Nephron (organoid): ENCODE measurements at regions not wholly inside any gene's neighbourhood (a gene's known extent, or its start where the extent isn't known, plus 50 kb on each side); places are given as distances from the start of the nearest gene placed in this dataset.

Source experiments
- H3K27ac Mint-ChIP-seq, 3 experiments: 2 replicates each; pipeline ENCODE4 v1.8.0; 2020; ENCODE audit warnings: mixed read lengths in 3 of 3, mild to moderate bottlenecking in 2 of 3, moderate library complexity in 1 of 3
- H3K27me3 Mint-ChIP-seq: 2 replicates; pipeline ENCODE4 v1.8.0; 2021; ENCODE audit warnings: low read depth, mild to moderate bottlenecking, moderate library complexity, mixed read lengths
- H3K36me3 Mint-ChIP-seq: 2 replicates; pipeline ENCODE4 v1.8.0; 2020; ENCODE audit warnings: low read depth, mixed read lengths
- H3K4me1 Mint-ChIP-seq: 2 replicates; pipeline ENCODE4 v1.8.0; 2020; ENCODE audit warnings: mixed read lengths
- H3K4me3 Mint-ChIP-seq, 3 experiments: 2 replicates each; pipeline ENCODE4 v1.8.0; 2020; ENCODE audit warnings: mild to moderate bottlenecking in 3 of 3, mixed read lengths in 3 of 3, moderate library complexity in 2 of 3
- H3K9me3 Mint-ChIP-seq: 2 replicates; pipeline ENCODE4 v1.8.0; 2020; ENCODE audit warnings: mixed read lengths
- TF ChIP-seq, protein P1 (sequence below), 3 experiments: fragments of 200-600 bp; sonication (generic); IDR thresholded peaks; one replicate each; pipeline ENCODE4 v1.5.0; 2021; ENCODE audit warnings: antibody characterized with exemption in 3 of 3; ENCODE audit not compliant: unreplicated experiment in 3 of 3

DNA sequence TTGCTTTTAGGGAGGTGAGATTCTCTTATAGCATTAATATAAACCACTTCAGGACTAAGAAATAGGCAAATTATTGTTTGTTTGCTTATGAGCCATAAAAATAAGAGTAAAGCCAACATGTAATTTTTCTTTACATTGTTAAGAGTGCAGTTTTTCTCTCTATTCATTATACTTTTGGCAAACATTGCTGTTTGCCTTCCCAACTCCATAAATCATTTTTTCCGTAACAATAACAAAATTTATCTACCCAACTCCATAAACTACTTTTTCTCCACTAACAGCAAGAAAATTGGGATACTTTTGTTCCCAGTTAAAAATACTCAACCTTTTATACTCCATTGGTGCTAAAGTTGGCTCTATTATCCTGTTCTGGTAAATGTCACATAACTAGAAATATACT lies 229.7 kb upstream of the GPRIN3 start:
- H3K27ac Mint-ChIP-seq: peak overlapping the region in 2 of 3 experiments; percentile 20 to 22
- H3K4me3 Mint-ChIP-seq: no peak overlapping the region
- H3K4me1 Mint-ChIP-seq: peaks cover 31% of the 10 kb centered on the region
- H3K27me3 Mint-ChIP-seq: no peaks in the 10 kb centered on the region
- TF ChIP-seq, protein P1, sequence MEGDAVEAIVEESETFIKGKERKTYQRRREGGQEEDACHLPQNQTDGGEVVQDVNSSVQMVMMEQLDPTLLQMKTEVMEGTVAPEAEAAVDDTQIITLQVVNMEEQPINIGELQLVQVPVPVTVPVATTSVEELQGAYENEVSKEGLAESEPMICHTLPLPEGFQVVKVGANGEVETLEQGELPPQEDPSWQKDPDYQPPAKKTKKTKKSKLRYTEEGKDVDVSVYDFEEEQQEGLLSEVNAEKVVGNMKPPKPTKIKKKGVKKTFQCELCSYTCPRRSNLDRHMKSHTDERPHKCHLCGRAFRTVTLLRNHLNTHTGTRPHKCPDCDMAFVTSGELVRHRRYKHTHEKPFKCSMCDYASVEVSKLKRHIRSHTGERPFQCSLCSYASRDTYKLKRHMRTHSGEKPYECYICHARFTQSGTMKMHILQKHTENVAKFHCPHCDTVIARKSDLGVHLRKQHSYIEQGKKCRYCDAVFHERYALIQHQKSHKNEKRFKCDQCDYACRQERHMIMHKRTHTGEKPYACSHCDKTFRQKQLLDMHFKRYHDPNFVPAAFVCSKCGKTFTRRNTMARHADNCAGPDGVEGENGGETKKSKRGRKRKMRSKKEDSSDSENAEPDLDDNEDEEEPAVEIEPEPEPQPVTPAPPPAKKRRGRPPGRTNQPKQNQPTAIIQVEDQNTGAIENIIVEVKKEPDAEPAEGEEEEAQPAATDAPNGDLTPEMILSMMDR (IDR thresholded peaks at IDR 0.05; ENCODE audit: unreplicated experiment in 3 of 3): no peak
- H3K36me3 Mint-ChIP-seq: no peaks in the 10 kb centered on the region
- peaks cover 9% of the 10 kb centered on the region for H3K9me3 Mint-ChIP-seq

DNA sequence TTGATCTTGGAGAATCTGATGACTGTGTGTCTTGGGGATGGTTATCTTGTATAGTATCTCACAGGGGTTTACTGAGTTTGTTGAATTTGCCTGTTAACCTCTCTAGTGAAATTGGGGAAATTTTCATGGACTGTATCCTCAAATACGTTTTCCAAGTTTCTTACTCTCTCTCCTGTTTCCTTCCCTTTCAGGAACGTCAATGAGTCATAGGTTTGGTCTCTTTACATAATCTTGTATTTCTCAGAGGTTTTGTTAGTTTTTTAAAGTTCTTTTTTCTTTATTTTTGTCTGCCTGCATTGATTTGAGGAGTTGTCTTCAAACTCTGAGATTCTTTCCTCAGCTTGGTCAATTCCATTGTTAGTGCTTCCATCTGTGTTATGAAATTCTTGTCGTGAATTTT lies 227.7 kb upstream of the GPRIN3 start:
- Mint-ChIP-seq H3K27me3 (no peaks in the 10 kb centered on the region), H3K36me3 (no peaks in the 10 kb centered on the region), H3K4me3 (no peak overlapping the region), H3K27ac (no peak overlapping the region), H3K4me1 (peaks cover 35% of the 10 kb centered on the region), H3K9me3 (peaks cover 6% of the 10 kb centered on the region)
- TF ChIP-seq, protein P1 (IDR thresholded peaks at IDR 0.05; ENCODE audit: unreplicated experiment in 3 of 3): no peak

GRCh38 chr4:89534356-89534755 lies 226.8 kb upstream of the GPRIN3 start:
- H3K4me1 Mint-ChIP-seq: peaks cover 31% of the 10 kb centered on the region
- TF ChIP-seq, protein P1 (IDR thresholded peaks at IDR 0.05; ENCODE audit: unreplicated experiment in 3 of 3): no peak

GRCh38 chr4:89531932-89532640 lies 224.5 kb upstream of the GPRIN3 start:
- Mint-ChIP-seq H3K9me3 (peaks cover 6% of the 10 kb centered on the region), H3K27me3 (peaks cover 4% of the 10 kb centered on the region), H3K4me1 (peaks cover 11% of the 10 kb centered on the region), H3K4me3 (no peak overlapping the region), H3K27ac (no peak overlapping the region), H3K36me3 (no peaks in the 10 kb centered on the region)
- TF ChIP-seq, protein P1 (IDR thresholded peaks at IDR 0.05; ENCODE audit: unreplicated experiment in 3 of 3): no peak

More at GRCh38 chr4:89534356-89534755, 226.8 kb upstream of the GPRIN3 start:
- Mint-ChIP-seq H3K4me3 (no peak overlapping the region), H3K27ac (no peak overlapping the region), H3K27me3 (no peaks in the 10 kb centered on the region), H3K36me3 (no peaks in the 10 kb centered on the region), H3K9me3 (peaks cover 6% of the 10 kb centered on the region)

- Mint-ChIP-seq H3K9me3 (peaks cover 4% of the 10 kb centered on the region), H3K36me3 (no peaks in the 10 kb centered on the region), H3K27me3 (peaks cover 4% of the 10 kb centered on the region), H3K27ac (no peak overlapping the region), H3K4me1 (peaks cover 8% of the 10 kb centered on the region), H3K4me3 (no peak overlapping the region)
- TF ChIP-seq, protein P1 (IDR thresholded peaks at IDR 0.05; ENCODE audit: unreplicated experiment in 3 of 3): no peak
These were observed 221.0 kb upstream of the GPRIN3 start for GRCh38 chr4:89528526-89529133.

GRCh38 chr4:89521826-89522225 lies 214.2 kb upstream of the GPRIN3 start:
- H3K27me3 Mint-ChIP-seq: no peaks in the 10 kb centered on the region

More at GRCh38 chr4:89521826-89522225, 214.2 kb upstream of the GPRIN3 start:
- H3K4me1 Mint-ChIP-seq: no peaks in the 10 kb centered on the region
- peaks cover 7% of the 10 kb centered on the region for H3K9me3 Mint-ChIP-seq
- TF ChIP-seq, protein P1 (IDR thresholded peaks at IDR 0.05; ENCODE audit: unreplicated experiment in 3 of 3): no peak
- no peak overlapping the region for H3K4me3 Mint-ChIP-seq
- no peak overlapping the region for H3K27ac Mint-ChIP-seq
- no peaks in the 10 kb centered on the region for H3K36me3 Mint-ChIP-seq
